ENCODE measurements at regions not wholly inside any gene's neighbourhood (a gene's known extent, or its start where the extent isn't known, plus 50 kb on each side); places are given as distances from the start of the nearest gene placed in this dataset.

DNA sequence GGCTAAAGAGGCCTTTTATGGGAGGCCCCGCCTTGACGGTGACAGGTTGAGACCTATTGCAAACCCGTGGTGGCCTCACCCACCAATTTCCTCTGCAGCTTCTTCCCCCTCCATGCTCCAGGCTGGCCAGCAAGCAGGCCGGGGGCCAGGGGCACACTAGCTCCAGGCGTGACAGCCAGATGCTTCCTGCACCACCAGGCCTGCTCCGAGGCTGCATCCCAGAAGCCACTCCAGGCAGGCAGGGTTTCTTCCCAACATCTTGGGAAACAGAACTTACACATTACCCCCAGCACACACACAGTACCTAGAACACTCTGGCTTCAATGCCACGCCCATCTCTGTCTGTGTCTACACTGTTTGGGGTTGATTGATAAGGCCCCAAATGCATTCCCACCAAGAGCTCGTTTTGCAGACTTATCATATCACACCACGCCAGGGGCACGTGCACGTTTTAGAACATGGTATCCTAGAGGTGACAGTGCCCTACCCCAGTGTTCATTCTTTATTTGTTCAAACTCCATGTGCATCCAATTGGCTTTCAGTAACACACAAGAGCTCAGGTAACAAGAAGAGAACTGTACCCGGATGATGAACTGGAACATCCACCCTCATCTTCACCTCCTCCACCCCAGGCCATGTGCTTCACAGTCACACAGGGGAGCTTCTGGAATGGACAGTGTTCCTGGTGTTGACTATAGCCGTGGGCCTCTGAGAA, 221.4 kb upstream of the RREB1 start:
- TF ChIP-seq CTCF (conservative IDR thresholded peaks at IDR 0.05) (no peak), ZFX (IDR thresholded peaks at IDR 0.05) (no peak)
